ENCODE measurements at regions not wholly inside any gene's neighbourhood (a gene's known extent, or its start where the extent isn't known, plus 50 kb on each side); places are given as distances from the start of the nearest gene placed in this dataset.

- no peak for DNase-seq (ENCODE audit: low read depth)
- ChIA-PET POLR2A (no interaction called here), CTCF (no interaction called here)
- Histone ChIP-seq H3K36me3 (ENCODE audit: control insufficient read depth, insufficient read depth, low read length) (no peaks in the 10 kb centered on the region), H3K27me3 (ENCODE audit: control insufficient read depth, insufficient read depth, low read length) (no peaks in the 10 kb centered on the region), H3K4me3 (ENCODE audit: low read depth, low read length) (no peak overlapping the region)
- TF ChIP-seq CTCF (IDR thresholded peaks at IDR 0.05; ENCODE audit: insufficient read depth, low read depth, low read length): no peak
These were observed 251.0 kb upstream of the CSF3R start for GRCh38 chr1:36733748-36734147.

- Histone ChIP-seq H3K36me3 (ENCODE audit: control insufficient read depth, insufficient read depth, low read length) (no peaks in the 10 kb centered on the region), H3K27me3 (ENCODE audit: control insufficient read depth, insufficient read depth, low read length) (no peaks in the 10 kb centered on the region), H3K4me3 (ENCODE audit: low read depth, low read length) (no peak overlapping the region)
- TF ChIP-seq CTCF (IDR thresholded peaks at IDR 0.05; ENCODE audit: insufficient read depth, low read depth, low read length): no peak
- ChIA-PET POLR2A (no interaction called here), CTCF (interaction anchor here (0.6 kb wide), 1 partner anchor 105 kb away, joined by 3 read pairs; no protein-coding TSS in a partner anchor)
- no peak for DNase-seq (ENCODE audit: low read depth)
These were observed 249.3 kb upstream of the CSF3R start for GRCh38 chr1:36732015-36732356.

- TF ChIP-seq CTCF (IDR thresholded peaks at IDR 0.05; ENCODE audit: insufficient read depth, low read depth, low read length): no peak
- ChIA-PET POLR2A (no interaction called here), CTCF (interaction anchor here (0.6 kb wide), 1 partner anchor 105 kb away, joined by 3 read pairs; no protein-coding TSS in a partner anchor)
These were observed 248.7 kb upstream of the CSF3R start for GRCh38 chr1:36731226-36732014.

GRCh38 chr1:36730599-36730998 lies 247.9 kb upstream of the CSF3R start:
- H3K27me3 ChIP-seq (ENCODE audit: control insufficient read depth, insufficient read depth, low read length): no peaks in the 10 kb centered on the region
- POLR2A ChIA-PET: no interaction called here
- CTCF ChIA-PET: no interaction called here
- H3K36me3 ChIP-seq (ENCODE audit: control insufficient read depth, insufficient read depth, low read length): no peaks in the 10 kb centered on the region
- DNase-seq (ENCODE audit: low read depth): no peak
- no peak for TF ChIP-seq CTCF (IDR thresholded peaks at IDR 0.05; ENCODE audit: insufficient read depth, low read depth, low read length)
- no peak overlapping the region for H3K4me3 ChIP-seq (ENCODE audit: low read depth, low read length)

More at GRCh38 chr1:36731226-36732014, 248.7 kb upstream of the CSF3R start:
- H3K27me3 ChIP-seq (ENCODE audit: control insufficient read depth, insufficient read depth, low read length): no peaks in the 10 kb centered on the region
- no peak overlapping the region for H3K4me3 ChIP-seq (ENCODE audit: low read depth, low read length)
- no peak for DNase-seq (ENCODE audit: low read depth)
- no peaks in the 10 kb centered on the region for H3K36me3 ChIP-seq (ENCODE audit: control insufficient read depth, insufficient read depth, low read length)

GRCh38 chr1:36729716-36730510 lies 247.2 kb upstream of the CSF3R start:
- ChIA-PET CTCF (no interaction called here), POLR2A (no interaction called here)
- Histone ChIP-seq H3K4me3 (ENCODE audit: low read depth, low read length) (no peak overlapping the region), H3K27me3 (ENCODE audit: control insufficient read depth, insufficient read depth, low read length) (no peaks in the 10 kb centered on the region), H3K36me3 (ENCODE audit: control insufficient read depth, insufficient read depth, low read length) (no peaks in the 10 kb centered on the region)
- TF ChIP-seq CTCF (IDR thresholded peaks at IDR 0.05; ENCODE audit: insufficient read depth, low read depth, low read length): no peak
- DNase-seq (ENCODE audit: low read depth): no peak
